Prostate gland (tissue), 2 donors: ENCODE measurements at regions not wholly inside any gene's neighbourhood (a gene's known extent, or its start where the extent isn't known, plus 50 kb on each side); places are given as distances from the start of the nearest gene placed in this dataset.

Experiments
- DNase-seq: peaks from one replicate; pipeline ENCODE4 v3.0.0-alpha.2; 2019; ENCODE audit warnings: low spot score
- H3K27ac ChIP-seq, 2 donors: fragments of 200-600 bp; sonication (generic); 2 replicates each; pipeline ENCODE4 v1.5.1; 2017 to 2019
- H3K27me3 ChIP-seq: fragments of 200-600 bp; sonication (generic); replicated peaks from 2 replicates; pipeline ENCODE4 v1.5.1; 2019; ENCODE audit not compliant: insufficient read depth
- H3K36me3 ChIP-seq, 2 donors: fragments of 200-600 bp; sonication (generic); 1 replicate in 1 of 2; 2 replicates in 1 of 2; pipeline versions ENCODE4 v1.5.1 to v1.8.1; 2017 to 2019
- H3K4me1 ChIP-seq: fragments of 200-600 bp; sonication (generic); replicated peaks from 2 replicates; pipeline ENCODE4 v1.5.1; 2019
- H3K4me3 ChIP-seq, 2 donors: fragments of 200-600 bp; sonication (generic); 2 replicates each; pipeline ENCODE4 v1.5.1; 2017 to 2019
- H3K9me3 ChIP-seq: fragments of 200-600 bp; sonication (generic); 2 replicates; pipeline ENCODE4 v1.5.1; 2017
- POLR2A ChIP-seq: fragments of 450-650 bp; IDR thresholded peaks from one replicate; pipeline ENCODE4 v1.6.1; 2016; ENCODE audit warnings: antibody characterized with exemption, mild to moderate bottlenecking
- POLR2AphosphoS5 ChIP-seq: sonication (generic); formaldehyde crosslinking; IDR thresholded peaks from one replicate; pipeline ENCODE4 v1.6.1; 2017; ENCODE audit warnings: antibody characterized with exemption
- WGBS: methylation state at CpG from one replicate; pipeline ENCODE4 v1.1.5; 2018; 5-methylcytosine and 5-hydroxymethylcytosine counted together
- intact Hi-C: fragments of 100-400 bp; cut with DNase I; formaldehyde crosslinking; loops from one replicate; pipeline ENCODE4 v1.14.2; 2022
- TF ChIP-seq, protein P1 (sequence below), 4 experiments: fragments of 200-600 bp in 2 of 4; fragments of 450-650 bp in 2 of 4; sonication (generic) in 2 of 4; IDR thresholded peaks; 1 replicate in 3 of 4; 2 replicates in 1 of 4; pipeline ENCODE4 v1.5.1; 2016 to 2019; ENCODE audit warnings: antibody characterized with exemption in 4 of 4, mild to moderate bottlenecking in 2 of 4, moderate library complexity in 2 of 4

- intact Hi-C loops: no loop called here
- H3K27me3 ChIP-seq: no peaks in the 10 kb centered on the region
- no peak for DNase-seq
- no peaks in the 10 kb centered on the region for H3K9me3 ChIP-seq
- no peaks in the 10 kb centered on the region for H3K4me1 ChIP-seq
- TF ChIP-seq POLR2AphosphoS5: no peak
- TF ChIP-seq, protein P1, sequence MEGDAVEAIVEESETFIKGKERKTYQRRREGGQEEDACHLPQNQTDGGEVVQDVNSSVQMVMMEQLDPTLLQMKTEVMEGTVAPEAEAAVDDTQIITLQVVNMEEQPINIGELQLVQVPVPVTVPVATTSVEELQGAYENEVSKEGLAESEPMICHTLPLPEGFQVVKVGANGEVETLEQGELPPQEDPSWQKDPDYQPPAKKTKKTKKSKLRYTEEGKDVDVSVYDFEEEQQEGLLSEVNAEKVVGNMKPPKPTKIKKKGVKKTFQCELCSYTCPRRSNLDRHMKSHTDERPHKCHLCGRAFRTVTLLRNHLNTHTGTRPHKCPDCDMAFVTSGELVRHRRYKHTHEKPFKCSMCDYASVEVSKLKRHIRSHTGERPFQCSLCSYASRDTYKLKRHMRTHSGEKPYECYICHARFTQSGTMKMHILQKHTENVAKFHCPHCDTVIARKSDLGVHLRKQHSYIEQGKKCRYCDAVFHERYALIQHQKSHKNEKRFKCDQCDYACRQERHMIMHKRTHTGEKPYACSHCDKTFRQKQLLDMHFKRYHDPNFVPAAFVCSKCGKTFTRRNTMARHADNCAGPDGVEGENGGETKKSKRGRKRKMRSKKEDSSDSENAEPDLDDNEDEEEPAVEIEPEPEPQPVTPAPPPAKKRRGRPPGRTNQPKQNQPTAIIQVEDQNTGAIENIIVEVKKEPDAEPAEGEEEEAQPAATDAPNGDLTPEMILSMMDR (IDR thresholded peaks at IDR 0.05): no peak
- TF ChIP-seq POLR2A: no peak
- no peaks in the 10 kb centered on the region for H3K36me3 ChIP-seq
- H3K27ac ChIP-seq: no peak overlapping the region
- H3K4me3 ChIP-seq: no peak overlapping the region
- 87% methylated on average over 3 of the region's 3 CpGs for WGBS
Observed at GRCh38 chr2:147137711-147138110, 707.1 kb upstream of the ACVR2A start.

- Histone ChIP-seq H3K9me3 (no peaks in the 10 kb centered on the region), H3K36me3 (no peaks in the 10 kb centered on the region), H3K4me3 (no peak overlapping the region), H3K27me3 (no peaks in the 10 kb centered on the region), H3K27ac (no peak overlapping the region), H3K4me1 (no peaks in the 10 kb centered on the region)
- 17% methylated on average over 5 of the region's 5 CpGs for WGBS
- TF ChIP-seq, protein P1 (IDR thresholded peaks at IDR 0.05): no peak
- DNase-seq: no peak
- intact Hi-C loops: no loop called here
Observed at GRCh38 chr2:147135376-147135775, 709.5 kb upstream of the ACVR2A start.

DNA sequence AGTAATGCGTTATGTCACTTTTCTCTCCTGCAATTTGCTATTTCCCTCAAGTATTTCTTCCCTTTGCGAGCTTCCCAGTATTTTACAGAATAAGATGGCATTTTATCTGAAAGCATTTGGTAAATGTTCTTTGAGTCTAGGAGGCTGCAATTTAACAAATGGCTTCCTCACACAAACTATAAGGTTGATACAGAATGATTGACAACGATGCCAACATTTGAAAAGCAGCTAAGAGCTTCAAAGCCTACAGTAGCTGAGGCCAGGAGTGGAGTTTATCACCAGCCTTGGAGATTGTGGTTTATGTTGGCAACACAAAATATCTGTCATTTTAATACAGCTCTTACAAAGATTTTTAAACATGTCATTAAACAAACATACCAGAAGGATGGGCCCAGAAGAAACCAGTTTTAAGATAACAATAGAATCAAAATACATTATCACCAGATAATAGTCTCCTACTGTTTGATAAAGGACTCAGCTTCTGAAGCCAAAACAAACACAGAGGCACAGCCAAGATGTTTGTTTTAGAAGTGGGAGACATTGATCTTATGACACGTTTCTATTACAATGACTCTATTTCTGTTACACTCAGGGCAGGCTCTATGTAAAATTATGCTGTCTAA, 711.4 kb upstream of the ACVR2A start:
- H3K27me3 ChIP-seq: no peaks in the 10 kb centered on the region
- no peaks in the 10 kb centered on the region for H3K9me3 ChIP-seq
- TF ChIP-seq POLR2A (no peak), POLR2AphosphoS5 (peak; percentile 61)
- TF ChIP-seq, protein P1 (IDR thresholded peaks at IDR 0.05): no peak
- H3K27ac ChIP-seq: no peak overlapping the region
- H3K36me3 ChIP-seq: no peaks in the 10 kb centered on the region
- H3K4me3 ChIP-seq: no peak overlapping the region
- H3K4me1 ChIP-seq: no peaks in the 10 kb centered on the region
- DNase-seq: peak; percentile 24
- intact Hi-C loops: no loop called here
- WGBS: 62% methylated on average over 4 of the region's 4 CpGs

DNA sequence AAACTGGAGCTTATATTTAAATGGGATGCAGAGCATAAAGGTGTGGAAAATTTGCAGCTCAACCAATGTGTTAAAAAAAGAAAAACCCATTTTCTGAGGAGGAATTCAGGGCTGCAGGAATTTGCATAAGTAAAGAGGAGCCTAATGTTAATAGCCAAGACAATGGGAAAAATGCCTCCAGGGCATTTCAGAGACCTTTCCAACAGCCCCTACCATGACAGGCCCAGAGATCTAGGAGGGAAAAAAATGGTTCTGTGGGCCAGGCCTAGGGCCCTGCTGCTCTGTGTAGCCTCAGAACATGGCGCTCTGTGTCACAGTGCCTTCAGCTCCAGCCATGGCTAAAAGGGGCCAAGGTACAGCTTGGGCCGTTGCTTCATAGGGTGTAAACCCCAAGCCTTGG, 719.7 kb upstream of the ACVR2A start:
- TF ChIP-seq, protein P1 (IDR thresholded peaks at IDR 0.05): no peak
- no peak for TF ChIP-seq POLR2A
- TF ChIP-seq POLR2AphosphoS5: no peak
- WGBS: 100% methylated on average over 2 of the region's 2 CpGs
- intact Hi-C loops: no loop called here

GRCh38 chr2:147122944-147123343, 721.9 kb upstream of the ACVR2A start:
- Histone ChIP-seq H3K27me3 (no peaks in the 10 kb centered on the region), H3K4me1 (no peaks in the 10 kb centered on the region), H3K36me3 (no peaks in the 10 kb centered on the region), H3K27ac (no peak overlapping the region), H3K4me3 (no peak overlapping the region), H3K9me3 (no peaks in the 10 kb centered on the region)
- DNase-seq: no peak
- 92% methylated on average over 3 of the region's 3 CpGs for WGBS
- TF ChIP-seq POLR2A (no peak), POLR2AphosphoS5 (no peak)
- TF ChIP-seq, protein P1 (IDR thresholded peaks at IDR 0.05): no peak
- intact Hi-C loops: no loop called here

More for the DNA sequence above, 719.7 kb upstream of the ACVR2A start:
- Histone ChIP-seq H3K4me1 (no peaks in the 10 kb centered on the region), H3K36me3 (no peaks in the 10 kb centered on the region), H3K4me3 (no peak overlapping the region), H3K27ac (no peak overlapping the region), H3K9me3 (no peaks in the 10 kb centered on the region), H3K27me3 (no peaks in the 10 kb centered on the region)
- no peak for DNase-seq
